Mesothelial cell of epicardium (in vitro differentiated cells): ENCODE measurements at regions not wholly inside any gene's neighbourhood (a gene's known extent, or its start where the extent isn't known, plus 50 kb on each side); places are given as distances from the start of the nearest gene placed in this dataset.
A peak's percentile ranks its signal among the peaks of the same experiment; 100 is the strongest.

ENCODE experiments used
- DNase-seq, 2 experiments: peaks; one replicate each; pipeline ENCODE4 v3.0.0; 2021; ENCODE audit warnings: low spot score in 2 of 2; ENCODE audit not compliant: unreplicated experiment in 2 of 2
- H3K27ac Mint-ChIP-seq: 2 replicates; pipeline ENCODE4 v1.8.0; 2021; ENCODE audit warnings: mixed read lengths
- H3K27me3 Mint-ChIP-seq: 2 replicates; pipeline ENCODE4 v1.8.0; 2021; ENCODE audit warnings: low read depth, mixed read lengths
- H3K36me3 Mint-ChIP-seq: 2 replicates; pipeline ENCODE4 v1.8.0; 2021; ENCODE audit warnings: mixed read lengths
- H3K4me1 Mint-ChIP-seq: 2 replicates; pipeline ENCODE4 v1.8.0; 2021; ENCODE audit warnings: mixed read lengths
- H3K4me3 Mint-ChIP-seq: 2 replicates; pipeline ENCODE4 v1.8.0; 2021; ENCODE audit warnings: mild to moderate bottlenecking, moderate library complexity, mixed read lengths
- H3K9me3 Mint-ChIP-seq: 2 replicates; pipeline ENCODE4 v1.8.0; 2021; ENCODE audit warnings: mixed read lengths
- CTCF ChIP-seq: fragments of 200-600 bp; sonication (generic); IDR thresholded peaks from one replicate; pipeline ENCODE4 v1.5.0; 2021; ENCODE audit warnings: antibody characterized with exemption; ENCODE audit not compliant: unreplicated experiment

- no peaks in the 10 kb centered on the region for H3K36me3 Mint-ChIP-seq
- DNase-seq, result no peak
- no peak for TF ChIP-seq CTCF
- peaks cover 64% of the 10 kb centered on the region for H3K27me3 Mint-ChIP-seq
- H3K4me1 Mint-ChIP-seq, result peaks cover 4% of the 10 kb centered on the region
- H3K4me3 Mint-ChIP-seq, result no peak overlapping the region
- peaks cover 11% of the 10 kb centered on the region for H3K9me3 Mint-ChIP-seq
- no peak overlapping the region for H3K27ac Mint-ChIP-seq
These were observed 56.6 kb downstream of the HLA-G start for GRCh38 chr6:29884261-29884660.

- H3K4me3 Mint-ChIP-seq, result no peak overlapping the region
These were observed 55.6 kb upstream of the HLA-A start for GRCh38 chr6:29886701-29887100.

GRCh38 chr6:29887330-29887818 lies 55.0 kb upstream of the HLA-A start:
- peaks cover 4% of the 10 kb centered on the region for H3K4me1 Mint-ChIP-seq
- no peaks in the 10 kb centered on the region for H3K36me3 Mint-ChIP-seq
- TF ChIP-seq CTCF, result no peak
- no peak for DNase-seq
- H3K4me3 Mint-ChIP-seq, result peak overlapping the region; percentile 66
- peaks cover 93% of the 10 kb centered on the region for H3K27me3 Mint-ChIP-seq
- no peak overlapping the region for H3K27ac Mint-ChIP-seq
- peaks cover 4% of the 10 kb centered on the region for H3K9me3 Mint-ChIP-seq

More at GRCh38 chr6:29886701-29887100, 55.6 kb upstream of the HLA-A start:
- Mint-ChIP-seq H3K4me1 (peaks cover 4% of the 10 kb centered on the region), H3K27me3 (peaks cover 87% of the 10 kb centered on the region), H3K36me3 (no peaks in the 10 kb centered on the region), H3K27ac (no peak overlapping the region), H3K9me3 (peaks cover 8% of the 10 kb centered on the region)
- no peak for TF ChIP-seq CTCF
- DNase-seq, result no peak

GRCh38 chr6:29887819-29888776 lies 54.2 kb upstream of the HLA-A start:
- peak in 1 of 2 experiments; percentile 41 for DNase-seq
- H3K36me3 Mint-ChIP-seq, result no peaks in the 10 kb centered on the region
- H3K9me3 Mint-ChIP-seq, result no peaks in the 10 kb centered on the region
- peaks cover 95% of the 10 kb centered on the region for H3K27me3 Mint-ChIP-seq
- no peak overlapping the region for H3K27ac Mint-ChIP-seq
- peak overlapping the region; percentile 66 for H3K4me3 Mint-ChIP-seq
- peaks cover 4% of the 10 kb centered on the region for H3K4me1 Mint-ChIP-seq
- no peak for TF ChIP-seq CTCF
